ENCODE measurements at regions not wholly inside any gene's neighbourhood (a gene's known extent, or its start where the extent isn't known, plus 50 kb on each side); places are given as distances from the start of the nearest gene placed in this dataset.

DNA sequence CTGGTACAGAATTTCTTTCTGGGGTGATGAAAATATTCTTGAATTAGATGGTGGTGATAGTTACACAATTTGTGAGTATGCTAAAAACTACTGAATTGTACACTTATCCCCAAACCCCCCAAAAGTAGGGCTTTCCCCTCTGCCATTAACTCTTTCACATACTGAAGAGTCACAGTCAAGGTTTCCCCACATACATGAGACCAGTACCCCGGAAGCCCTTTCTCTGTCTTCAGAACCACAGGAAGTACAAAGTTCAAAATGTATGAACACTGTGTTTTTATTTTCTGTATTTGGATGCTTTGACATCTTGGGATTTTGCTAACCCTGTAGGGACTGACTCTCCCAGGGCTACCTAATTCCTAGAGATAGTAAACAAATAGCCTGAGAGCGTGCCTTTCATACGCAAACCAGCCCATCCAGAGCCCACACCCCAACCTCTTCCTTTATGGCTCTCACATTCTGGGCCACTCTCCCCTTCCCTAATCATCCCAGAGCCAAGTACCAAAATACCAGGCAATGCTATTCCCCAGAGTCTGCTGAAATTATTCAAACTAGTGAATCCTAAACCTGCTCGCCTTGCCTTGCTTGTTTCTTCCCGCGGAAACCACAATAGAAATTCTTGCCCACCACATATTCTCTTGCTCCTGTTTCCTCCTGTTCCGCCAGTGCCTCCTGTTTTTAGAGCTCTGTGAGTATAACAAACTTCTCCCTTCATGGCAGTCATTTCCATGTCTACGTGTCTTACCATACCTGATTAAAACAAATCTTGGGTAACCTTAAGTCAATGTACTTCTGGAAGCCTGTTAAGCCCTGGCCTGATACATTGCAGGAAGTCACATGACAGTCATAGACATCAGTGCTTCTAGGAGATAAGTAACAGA lies 524.8 kb downstream of the FUT8 start:
- no peak for DNase-seq

DNA sequence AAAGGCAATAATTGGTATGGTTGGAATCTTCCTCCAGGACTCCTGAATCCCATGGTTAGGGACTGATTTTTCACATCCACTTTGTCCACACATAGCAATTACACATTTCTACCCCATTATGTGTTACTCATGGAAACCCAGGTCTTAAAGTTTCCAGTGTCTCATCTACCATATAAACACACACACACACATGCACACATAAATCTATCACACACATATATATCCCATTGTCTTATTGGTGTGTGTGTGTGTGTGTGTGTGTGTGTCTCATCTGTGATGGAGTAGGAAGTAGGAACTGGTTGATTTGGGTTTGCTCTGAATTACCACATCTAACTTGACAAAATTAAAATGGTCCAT lies 525.4 kb downstream of the FUT8 start:
- no peak for DNase-seq

DNA sequence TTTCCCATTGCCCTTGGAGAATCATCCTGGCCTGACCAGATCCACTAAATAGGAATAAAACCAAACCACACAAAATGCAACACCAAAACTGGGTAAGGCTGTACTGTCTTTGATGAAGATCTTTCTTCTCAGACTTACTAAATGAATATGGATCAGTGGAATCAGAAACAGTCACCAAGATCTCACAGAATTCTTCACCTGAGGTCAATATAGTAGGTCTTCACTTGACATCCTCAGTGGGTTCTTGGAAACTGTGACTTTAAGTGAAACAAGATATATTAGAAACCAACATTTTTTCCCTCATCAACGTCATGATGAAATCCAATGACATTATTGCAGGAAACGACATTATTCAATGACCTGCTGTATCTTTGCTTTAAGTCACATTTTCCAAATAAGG lies 526.2 kb downstream of the FUT8 start:
- DNase-seq, result no peak

DNA sequence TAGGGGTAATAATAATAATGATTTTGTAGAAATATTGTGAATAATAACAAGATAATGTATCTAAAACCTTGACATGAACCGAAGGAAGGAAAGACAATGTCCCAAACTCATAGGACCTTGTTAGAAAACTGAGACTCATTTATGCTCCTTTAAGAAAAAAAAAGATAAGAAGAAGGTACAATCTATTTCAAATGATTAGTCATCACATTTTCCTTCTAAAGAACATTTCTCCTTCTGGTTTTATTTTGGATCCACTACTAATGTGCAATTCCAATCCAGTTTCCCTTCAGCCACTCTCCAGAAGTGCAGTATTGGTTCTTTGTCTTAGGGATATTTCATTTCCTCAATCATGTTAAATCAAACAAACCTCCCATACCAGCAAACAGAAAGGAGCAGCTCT lies 526.7 kb downstream of the FUT8 start:
- no peak for DNase-seq

DNA sequence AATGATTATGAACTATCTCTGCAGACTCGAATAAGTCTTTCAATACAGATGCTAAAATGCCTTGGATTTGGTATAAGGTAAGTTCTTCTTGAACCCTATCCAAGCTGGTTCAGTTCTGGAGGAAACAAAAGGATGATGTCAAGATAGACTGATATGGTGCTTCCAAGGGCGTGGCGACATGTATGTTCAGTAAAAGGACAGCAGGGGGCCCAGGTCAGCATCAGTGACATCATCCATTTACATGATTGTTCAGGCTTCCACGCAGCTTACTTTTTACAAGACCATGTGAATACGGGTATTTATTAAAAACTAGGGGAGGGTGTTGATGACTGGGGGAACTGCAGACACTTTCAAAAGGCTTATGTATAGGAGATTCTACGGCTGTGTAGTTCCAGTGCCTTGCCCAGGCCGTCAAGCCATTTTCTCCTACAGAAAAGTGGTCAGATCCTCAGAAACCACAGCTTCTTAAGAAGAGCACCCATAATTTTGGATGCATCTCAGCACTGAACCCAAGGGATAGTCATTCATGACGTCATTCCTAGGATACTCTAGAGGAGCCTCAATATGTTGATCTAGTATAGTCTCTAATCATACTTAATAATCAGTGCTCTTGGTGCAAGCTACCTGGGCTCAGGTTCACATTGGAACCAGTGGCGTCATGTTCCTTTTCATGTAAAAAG lies 527.7 kb downstream of the FUT8 start:
- DNase-seq, result no peak

DNA sequence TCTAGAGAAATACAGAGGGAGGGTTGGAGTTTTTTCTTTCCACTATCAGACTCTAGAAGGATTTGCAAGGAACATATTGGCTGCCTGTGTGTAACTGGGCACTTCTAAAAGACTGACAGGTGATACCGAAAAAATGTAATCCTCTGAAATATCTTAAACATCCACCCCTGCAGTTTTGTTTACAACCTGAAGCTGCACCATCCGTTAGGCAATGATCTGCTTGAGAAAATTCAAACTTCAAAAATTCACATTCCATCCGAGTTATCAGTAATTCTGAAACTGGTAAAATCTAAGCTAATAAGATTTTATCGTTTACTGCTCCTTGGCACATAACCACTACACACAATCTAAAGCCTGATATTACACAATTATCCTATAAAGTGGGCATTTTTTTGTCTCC lies 528.6 kb downstream of the FUT8 start:
- no peak for DNase-seq

DNA sequence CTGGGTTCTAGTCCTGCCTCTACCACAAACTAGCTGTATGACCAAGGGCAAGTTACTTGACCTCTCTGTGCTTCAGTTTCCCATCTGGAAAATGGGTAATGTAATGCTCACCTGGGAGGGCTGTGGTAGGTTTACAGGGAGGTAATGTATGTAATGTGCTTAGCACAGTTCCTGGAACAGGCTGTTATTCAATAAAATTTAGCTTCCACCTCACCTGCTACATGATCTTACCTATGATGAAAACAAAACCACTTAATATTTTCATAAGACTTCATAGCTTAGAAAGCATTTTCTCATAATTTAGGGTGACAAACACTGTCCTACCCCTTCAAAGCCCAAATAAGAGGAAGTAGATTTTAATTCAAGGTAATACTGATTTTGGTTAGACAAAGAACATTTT lies 530.6 kb downstream of the FUT8 start:
- DNase-seq, result no peak

DNA sequence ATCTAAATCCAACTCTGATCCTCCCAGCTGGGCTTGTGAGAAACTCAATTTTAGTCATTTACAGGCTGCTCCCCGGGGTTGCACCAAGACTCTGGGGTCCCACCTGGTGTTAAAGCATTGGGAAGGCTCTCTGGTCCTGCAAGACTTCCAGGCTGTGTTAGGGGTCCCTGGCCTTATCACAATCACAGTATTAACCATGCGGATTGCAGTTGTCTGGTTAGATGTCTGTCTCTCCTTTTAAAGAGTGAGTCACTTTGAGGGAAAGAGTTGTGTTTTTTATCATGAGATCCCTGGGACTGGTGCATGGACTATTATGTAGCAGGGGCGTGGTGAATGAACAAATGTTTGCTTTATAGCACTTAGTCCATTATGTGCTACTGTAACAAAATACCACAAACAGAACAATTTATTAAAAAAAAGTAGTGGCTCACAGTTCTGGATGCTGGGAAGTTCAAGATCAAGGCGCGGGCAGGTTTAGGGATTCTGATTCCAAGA lies 531.4 kb downstream of the FUT8 start:
- no peak for DNase-seq

DNA sequence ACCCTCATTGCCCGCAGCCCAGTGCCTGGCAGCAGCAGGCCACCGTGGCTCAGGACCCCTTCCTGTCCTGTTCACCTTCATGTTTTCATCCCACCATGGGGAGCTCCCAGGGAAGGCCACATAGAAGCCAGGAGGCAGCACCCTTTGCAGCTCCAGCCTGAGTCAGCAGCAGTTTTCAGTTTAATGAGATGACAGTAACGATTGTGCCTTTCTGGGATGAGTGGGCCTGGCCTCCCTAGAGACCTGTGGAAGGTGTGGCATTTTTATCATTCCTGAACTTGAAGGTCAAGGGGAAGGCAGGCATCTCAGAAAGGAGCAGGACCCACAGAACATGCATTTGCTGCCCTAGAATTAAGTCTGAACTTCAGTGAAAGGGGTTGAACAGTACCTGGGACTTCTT lies 532.8 kb downstream of the FUT8 start:
- no peak for DNase-seq

DNA sequence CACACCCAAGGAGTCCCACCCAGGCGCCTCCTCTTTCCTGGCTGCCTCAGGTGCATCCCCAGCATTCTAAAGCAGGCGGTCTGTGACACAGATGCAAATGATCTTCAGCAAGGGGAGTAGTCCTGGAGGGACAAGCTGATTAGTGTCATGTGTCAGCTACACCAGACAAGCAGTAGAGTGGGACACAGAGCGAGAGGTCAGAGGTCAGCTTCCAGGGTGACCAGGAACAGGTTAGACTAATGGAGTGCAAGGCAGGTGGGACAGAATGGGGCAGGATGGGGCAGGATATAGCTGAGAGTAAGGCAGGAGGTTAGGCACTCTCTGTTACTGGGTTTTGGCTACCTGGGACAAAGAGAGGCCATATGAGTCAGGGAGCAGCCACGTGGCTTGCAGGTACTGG lies 534.0 kb downstream of the FUT8 start:
- no peak for DNase-seq

DNA sequence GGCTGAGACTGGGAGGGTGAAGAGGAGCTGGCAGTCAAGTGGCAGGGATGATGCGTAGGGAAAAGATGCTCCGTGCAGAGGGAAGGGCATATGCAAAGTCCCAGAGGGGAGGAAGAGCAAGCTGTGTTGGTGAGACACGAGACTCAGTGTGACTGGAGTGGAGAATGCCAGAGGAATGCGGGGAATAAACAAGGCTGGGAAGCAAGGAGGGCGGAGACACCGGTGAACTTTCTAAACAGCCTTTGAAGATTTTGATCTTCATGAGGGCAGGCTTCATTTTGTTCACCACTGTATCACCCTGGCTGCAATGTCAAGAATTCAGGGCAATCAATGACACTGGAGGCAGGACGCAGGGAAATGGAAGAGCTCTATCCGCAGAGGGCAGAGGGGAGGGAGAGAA lies 535.8 kb downstream of the FUT8 start:
- DNase-seq, result no peak

DNA sequence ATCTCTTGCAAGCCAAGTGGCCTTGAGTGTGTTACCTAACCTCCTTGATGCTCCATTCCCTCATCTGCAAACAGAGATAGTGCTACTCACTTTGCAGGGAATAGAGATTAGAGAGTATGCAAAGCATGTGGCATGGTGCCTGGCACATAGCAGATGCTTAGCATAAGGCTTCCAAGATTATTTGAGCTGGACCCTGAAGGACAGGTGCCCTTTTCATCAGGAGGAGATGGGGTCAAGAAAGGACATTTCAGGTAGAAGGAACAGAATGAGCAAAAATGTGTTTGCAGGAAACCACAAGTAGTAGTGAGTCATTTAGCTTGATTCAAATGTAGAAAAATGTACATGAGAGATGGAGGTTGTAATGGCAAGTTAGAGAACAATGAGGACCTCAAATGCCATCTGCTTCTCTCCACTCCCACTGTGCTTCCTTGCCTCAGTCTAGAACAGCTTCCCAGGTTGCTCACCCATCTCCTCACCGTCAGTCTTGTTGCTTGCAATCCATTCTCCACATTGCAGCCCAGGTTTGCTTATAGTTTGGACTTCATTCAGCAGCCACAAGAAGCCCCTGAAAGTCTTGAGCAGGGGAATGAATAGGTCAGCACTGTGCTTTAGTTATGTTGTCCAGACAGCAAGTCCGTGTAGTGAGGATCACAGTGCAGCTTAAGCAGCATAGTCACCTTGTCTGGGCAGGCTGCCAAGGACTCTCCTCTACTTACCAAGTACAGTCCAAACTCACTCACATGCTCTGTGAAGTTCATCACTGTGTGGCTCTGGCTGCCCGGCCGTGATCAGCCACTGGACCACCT lies 536.3 kb upstream of the CCDC196 start:
- DNase-seq, result peak; percentile 78

DNA sequence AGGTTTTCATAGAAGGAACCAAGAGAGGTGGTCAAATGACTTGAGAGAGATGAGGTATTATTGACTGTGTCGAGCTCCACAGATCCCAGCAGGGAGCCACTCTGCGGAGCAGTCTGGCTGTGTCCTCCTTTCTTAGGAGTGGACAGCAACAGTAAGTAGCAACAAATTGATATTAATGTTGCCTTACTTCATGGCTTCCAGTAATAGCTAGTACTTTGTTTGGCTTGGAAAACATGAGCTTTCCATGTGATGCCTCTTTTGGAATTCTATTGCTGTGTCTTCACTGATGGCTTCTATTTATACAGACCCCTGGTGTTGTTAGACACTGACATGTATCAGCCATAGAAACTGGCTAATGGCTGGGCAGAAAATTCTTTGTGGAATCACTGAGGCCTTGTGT lies 531.2 kb upstream of the CCDC196 start:
- DNase-seq, result no peak

DNA sequence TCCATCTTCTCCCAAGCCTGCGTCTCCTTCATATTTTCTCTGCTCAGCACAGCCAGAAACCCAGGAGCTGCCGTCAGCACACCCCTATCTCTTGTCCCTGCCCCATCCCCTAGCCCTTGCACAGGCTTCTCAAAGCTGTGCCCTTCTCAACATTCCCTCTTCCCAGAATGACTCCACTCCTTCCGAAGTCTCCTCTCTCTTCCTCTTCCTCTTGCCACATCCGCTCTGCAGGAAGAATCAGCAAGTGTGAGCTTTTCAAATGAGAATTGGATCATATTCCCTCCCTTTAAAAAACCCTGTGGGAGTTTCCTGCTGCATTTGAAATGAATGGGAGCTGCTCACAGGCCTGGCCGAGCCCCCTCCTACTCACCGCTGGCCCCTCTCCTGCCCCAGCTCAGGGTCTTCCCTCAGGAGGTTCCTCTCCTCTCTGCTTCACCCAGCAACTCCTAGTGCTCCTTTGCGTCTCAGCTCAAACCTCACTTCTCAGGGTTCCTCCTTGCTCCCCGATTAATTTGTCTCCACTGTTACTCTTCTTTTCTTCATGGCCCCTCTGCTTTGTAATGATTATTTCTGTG lies 528.5 kb upstream of the CCDC196 start:
- no peak for DNase-seq

DNA sequence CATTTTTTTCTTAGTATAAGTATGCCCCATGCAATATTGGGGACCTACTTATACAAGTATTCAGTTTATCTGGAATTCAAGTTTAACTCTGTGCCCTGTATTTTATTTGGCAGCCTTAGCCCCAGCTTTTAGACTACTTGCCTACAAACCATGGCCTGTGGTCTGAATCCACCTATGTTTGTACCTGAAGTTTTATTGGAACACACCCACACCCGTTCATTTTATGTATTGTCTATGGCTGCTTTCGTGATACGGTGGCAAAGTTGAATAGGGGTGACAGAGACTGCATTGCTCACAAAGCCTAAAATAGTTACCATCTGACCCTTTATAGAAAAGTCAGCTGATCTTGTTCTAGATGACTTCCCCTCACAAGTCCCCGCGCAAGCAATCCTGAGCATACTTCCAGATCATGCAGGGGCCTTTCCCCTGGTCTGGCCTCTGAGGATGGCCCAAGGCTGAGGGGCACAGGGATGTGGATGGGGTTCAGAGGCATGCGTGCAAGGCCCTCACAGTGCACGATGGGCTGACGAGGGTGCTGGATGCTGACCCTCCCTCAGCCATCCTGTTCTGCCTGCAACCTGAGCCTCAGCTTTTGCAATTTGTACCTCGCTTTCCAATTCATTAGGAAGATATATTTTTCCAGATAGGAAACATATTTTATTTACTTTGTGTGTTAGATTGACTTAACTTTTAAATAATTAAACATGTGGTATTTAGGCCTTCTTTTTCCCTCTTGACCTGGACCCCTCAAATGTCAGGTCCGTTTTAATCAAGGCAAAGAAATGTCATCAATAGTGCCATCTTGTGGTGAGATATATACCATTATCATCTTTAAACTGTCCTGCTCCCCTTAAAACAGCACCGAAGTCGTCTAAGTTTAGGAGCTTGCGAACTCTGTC lies 527.3 kb upstream of the CCDC196 start:
- DNase-seq, result no peak

DNA sequence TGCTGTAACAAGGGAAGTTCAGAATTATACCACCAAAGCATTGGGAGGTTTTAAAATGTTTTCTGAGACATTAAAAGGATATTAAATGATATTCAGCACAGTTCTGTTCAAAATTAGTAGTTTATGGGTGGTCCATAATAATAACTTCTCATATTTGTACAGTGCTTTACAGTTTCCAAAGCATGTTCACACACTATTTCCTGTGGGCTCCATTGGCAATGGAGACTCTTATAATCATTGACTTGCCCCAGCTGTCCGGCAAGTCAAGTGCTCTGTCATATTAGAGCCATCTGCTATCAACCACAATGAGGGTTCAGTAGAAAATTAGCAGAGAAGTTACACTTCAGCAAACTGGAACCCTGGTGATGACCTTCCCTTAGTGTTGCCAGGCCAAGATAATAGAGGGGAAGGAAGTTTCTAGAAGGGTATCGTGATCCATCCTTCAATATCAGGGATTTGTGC lies 526.6 kb upstream of the CCDC196 start:
- DNase-seq, result no peak

DNA sequence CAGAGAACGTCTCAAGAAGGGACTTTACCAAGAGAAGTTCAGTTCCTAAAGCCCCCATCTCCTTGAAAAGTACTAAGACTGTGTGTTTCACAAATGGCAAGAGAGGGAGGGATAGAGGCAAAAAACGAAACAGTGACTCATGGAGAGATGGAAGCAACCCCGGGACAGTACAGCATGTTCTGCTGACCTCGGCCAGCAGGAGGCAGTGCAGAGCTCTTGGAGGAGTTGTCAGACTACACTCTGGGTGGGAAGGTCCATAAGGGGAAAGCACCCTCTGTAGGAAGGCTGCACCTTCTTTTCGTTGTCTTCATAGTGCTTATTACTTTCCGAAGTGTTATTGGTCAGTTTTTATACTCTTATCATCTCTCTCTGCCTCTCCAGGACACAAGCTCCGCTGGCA lies 525.2 kb upstream of the CCDC196 start:
- peak; percentile 94 for DNase-seq

DNA sequence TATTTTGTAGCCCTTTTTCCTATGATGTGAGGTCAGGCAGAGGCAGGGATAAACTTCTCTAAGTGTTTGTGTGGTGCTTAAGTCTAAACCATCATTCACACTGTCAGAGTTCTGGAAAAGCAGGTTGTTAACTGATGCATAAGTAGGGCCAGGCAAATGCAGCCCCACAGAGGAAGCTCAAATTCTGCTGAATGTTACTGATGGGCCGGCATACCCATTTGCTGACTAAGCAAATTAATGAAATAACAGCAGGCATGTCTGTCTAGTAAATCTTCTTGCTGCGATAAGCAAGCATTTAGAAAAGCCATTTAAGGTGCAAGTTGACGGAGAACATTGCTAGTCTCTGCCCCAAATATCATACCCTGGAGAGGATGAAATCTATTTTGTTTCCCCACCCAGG lies 523.2 kb upstream of the CCDC196 start:
- DNase-seq, result no peak

DNA sequence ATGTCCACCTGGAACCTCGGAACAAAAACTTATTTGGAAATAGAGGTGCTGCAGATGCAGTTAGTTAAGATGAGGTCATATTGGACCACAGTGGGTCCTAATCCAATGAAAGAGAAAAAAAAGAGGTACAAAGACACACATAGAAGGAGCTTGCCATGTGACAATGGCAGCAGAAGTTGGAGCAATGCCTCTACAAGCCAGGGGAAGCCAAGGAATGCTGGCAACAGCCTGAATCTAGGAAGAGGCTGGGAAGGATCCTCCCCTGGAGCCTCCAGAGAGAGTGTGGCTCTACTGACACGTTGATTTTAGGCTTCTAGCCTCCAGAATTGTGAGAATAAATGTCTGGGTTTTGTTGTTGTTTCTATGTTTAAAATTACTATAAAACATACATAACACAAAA lies 521.8 kb upstream of the CCDC196 start:
- DNase-seq, result no peak

DNA sequence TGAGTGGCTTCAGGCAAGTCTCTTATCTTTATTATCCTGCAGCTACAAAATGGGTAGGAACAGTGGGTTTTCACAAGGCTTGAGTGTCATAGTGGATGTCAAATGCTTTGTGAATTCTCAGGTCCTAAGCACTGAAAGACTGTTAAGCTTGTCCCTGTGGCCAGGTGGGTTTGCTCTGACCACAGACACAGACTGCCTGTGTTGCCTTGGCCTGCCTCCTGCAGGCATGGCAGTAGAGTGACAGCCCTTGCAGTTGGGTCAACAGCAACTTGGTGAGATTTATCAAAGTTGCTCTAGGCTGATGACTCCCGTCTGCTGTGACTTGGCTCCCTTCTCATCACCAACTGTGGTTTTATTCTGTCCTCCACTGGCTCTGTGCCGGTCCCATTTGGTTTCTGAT lies 520.0 kb upstream of the CCDC196 start:
- DNase-seq, result no peak

DNA sequence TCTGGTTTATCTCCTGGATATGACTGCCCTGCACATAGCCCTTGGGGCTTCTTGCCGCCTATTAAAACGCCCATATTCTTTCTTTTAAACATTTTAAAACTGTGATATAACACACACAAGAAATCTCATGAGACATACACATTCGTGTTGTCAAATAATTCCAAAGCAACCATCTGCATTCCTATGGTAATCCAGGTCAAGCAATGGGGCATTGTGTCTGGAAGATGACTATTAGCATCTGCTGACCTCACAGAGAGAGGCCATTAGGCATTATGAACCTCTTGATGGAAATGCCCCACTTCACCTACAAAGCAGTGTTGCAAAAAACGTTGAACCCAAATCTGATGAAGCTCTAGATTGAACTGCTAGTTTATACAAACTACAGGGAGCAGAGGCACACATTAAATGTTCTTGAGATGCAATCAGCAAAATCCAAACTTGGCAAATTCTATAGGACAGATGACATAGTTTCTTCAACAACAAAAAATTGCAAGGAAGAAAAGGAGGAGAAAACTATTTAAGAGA lies 513.8 kb upstream of the CCDC196 start:
- DNase-seq, result no peak

DNA sequence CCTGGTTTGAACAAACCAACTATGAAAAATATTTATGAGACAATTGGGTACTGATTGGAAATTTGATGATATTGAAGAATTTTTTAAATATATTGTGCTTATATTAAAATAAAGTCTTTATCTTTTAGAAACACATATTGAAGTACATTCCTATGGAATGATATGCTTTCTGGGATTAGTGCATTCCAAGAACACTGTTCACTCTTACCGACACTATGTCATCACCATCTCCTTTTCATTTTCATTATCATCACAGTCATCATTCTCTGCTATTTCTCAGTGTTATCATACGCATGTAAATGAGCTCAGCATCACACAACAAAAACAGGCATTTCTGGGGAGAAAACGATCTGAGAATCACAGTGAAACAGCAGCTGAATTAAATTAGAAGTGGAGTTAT lies 513.3 kb upstream of the CCDC196 start:
- DNase-seq, result no peak
